ENCODE measurements at regions not wholly inside any gene's neighbourhood (a gene's known extent, or its start where the extent isn't known, plus 50 kb on each side); places are given as distances from the start of the nearest gene placed in this dataset.

- TF ChIP-seq CTCF (IDR thresholded peaks at IDR 0.05) (no peak), POLR2A (IDR thresholded peaks at IDR 0.05) (no peak)
Observed at GRCh38 chr5:158511454-158511853, 588.3 kb downstream of the EBF1 start.

All from adrenal gland (tissue), 5 donors.